HepG2 (cell line): ENCODE measurements at regions not wholly inside any gene's neighbourhood (a gene's known extent, or its start where the extent isn't known, plus 50 kb on each side); places are given as distances from the start of the nearest gene placed in this dataset.

Experiments used
- AFF4 ChIP-seq: sonication (generic); formaldehyde crosslinking; IDR thresholded peaks from 2 replicates; pipeline ENCODE4 v1.4.0; 2020; ENCODE audit warnings: missing genetic modification reagents
- DMTF1 ChIP-seq: sonication (generic); formaldehyde crosslinking; IDR thresholded peaks from 2 replicates; pipeline ENCODE4 v1.4.0; 2020; ENCODE audit warnings: mild to moderate bottlenecking, missing genetic modification reagents
- DNMT1 ChIP-seq: sonication (generic); formaldehyde crosslinking; IDR thresholded peaks from 2 replicates; pipeline ENCODE4 v1.5.1; 2020; ENCODE audit warnings: mild to moderate bottlenecking, missing genetic modification reagents
- MLX ChIP-seq: IDR thresholded peaks from 2 replicates; pipeline ENCODE4 v1.6.1; 2016
- SETDB1 ChIP-seq: sonication (generic); formaldehyde crosslinking; IDR thresholded peaks from 2 replicates; pipeline ENCODE4 v1.5.1; 2020; ENCODE audit warnings: missing genetic modification reagents, mild to moderate bottlenecking, borderline replicate concordance
- TEAD2 ChIP-seq: sonication (generic); formaldehyde crosslinking; IDR thresholded peaks from 2 replicates; pipeline ENCODE4 v1.9.0; 2021; ENCODE audit warnings: missing genetic modification reagents
- TFDP2 ChIP-seq: sonication (generic); formaldehyde crosslinking; IDR thresholded peaks from 2 replicates; pipeline ENCODE4 v1.4.0; 2020; ENCODE audit warnings: missing genetic modification reagents
- ZEB1 ChIP-seq: IDR thresholded peaks from 2 replicates; pipeline ENCODE4 v1.6.1; 2012; ENCODE audit warnings: mild to moderate bottlenecking, low read depth, inconsistent platforms; ENCODE audit not compliant: insufficient replicate concordance
- ZNF367 ChIP-seq: sonication (generic); formaldehyde crosslinking; IDR thresholded peaks from 2 replicates; pipeline ENCODE4 v1.4.0; 2020; ENCODE audit warnings: missing genetic modification reagents, borderline replicate concordance
- ZNF414 ChIP-seq: sonication (generic); formaldehyde crosslinking; IDR thresholded peaks from 2 replicates; pipeline ENCODE4 v1.5.0; 2020; ENCODE audit warnings: missing genetic modification reagents
- ZNF792 ChIP-seq: IDR thresholded peaks from 2 replicates; pipeline ENCODE4 v1.6.1; 2016
- TF ChIP-seq, protein P1 (sequence below): fragments of 450-650 bp; IDR thresholded peaks from 2 replicates; pipeline ENCODE4 v1.6.1; 2017; ENCODE audit warnings: mild to moderate bottlenecking
- TF ChIP-seq, protein P2 (sequence below): IDR thresholded peaks from 2 replicates; pipeline ENCODE4 v1.6.1; 2016; ENCODE audit warnings: mild to moderate bottlenecking, missing biosample characterization, missing genetic modification reagents

GRCh38 chr1:232239522-232239921 is 390.4 kb downstream of the SIPA1L2 start (continued):
- TF ChIP-seq ZNF367 (no peak), ZNF792 (CRISPR knock-in tag) (no peak), ZEB1 (no peak), TFDP2 (CRISPR knock-in tag) (no peak), AFF4 (CRISPR knock-in tag) (no peak), DNMT1 (CRISPR knock-in tag) (no peak), TEAD2 (CRISPR knock-in tag) (no peak), MLX (CRISPR knock-in tag) (no peak), SETDB1 (no peak), ZNF414 (CRISPR knock-in tag) (no peak), DMTF1 (CRISPR knock-in tag) (no peak)
- TF ChIP-seq, protein P1, sequence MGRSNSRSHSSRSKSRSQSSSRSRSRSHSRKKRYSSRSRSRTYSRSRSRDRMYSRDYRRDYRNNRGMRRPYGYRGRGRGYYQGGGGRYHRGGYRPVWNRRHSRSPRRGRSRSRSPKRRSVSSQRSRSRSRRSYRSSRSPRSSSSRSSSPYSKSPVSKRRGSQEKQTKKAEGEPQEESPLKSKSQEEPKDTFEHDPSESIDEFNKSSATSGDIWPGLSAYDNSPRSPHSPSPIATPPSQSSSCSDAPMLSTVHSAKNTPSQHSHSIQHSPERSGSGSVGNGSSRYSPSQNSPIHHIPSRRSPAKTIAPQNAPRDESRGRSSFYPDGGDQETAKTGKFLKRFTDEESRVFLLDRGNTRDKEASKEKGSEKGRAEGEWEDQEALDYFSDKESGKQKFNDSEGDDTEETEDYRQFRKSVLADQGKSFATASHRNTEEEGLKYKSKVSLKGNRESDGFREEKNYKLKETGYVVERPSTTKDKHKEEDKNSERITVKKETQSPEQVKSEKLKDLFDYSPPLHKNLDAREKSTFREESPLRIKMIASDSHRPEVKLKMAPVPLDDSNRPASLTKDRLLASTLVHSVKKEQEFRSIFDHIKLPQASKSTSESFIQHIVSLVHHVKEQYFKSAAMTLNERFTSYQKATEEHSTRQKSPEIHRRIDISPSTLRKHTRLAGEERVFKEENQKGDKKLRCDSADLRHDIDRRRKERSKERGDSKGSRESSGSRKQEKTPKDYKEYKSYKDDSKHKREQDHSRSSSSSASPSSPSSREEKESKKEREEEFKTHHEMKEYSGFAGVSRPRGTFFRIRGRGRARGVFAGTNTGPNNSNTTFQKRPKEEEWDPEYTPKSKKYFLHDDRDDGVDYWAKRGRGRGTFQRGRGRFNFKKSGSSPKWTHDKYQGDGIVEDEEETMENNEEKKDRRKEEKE: no peak
- TF ChIP-seq, protein P2, sequence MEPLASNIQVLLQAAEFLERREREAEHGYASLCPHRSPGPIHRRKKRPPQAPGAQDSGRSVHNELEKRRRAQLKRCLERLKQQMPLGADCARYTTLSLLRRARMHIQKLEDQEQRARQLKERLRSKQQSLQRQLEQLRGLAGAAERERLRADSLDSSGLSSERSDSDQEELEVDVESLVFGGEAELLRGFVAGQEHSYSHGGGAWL (CRISPR knock-in tag): no peak
